Endothelial cell of hepatic sinusoid (primary cell): ENCODE measurements at regions not wholly inside any gene's neighbourhood (a gene's known extent, or its start where the extent isn't known, plus 50 kb on each side); places are given as distances from the start of the nearest gene placed in this dataset.

Experiments used
- in situ Hi-C: cut with HindIII; loops from 2 replicates; pipeline ENCODE4 v1.10.0; 2017; ENCODE audit warnings: low sequenced_read_pairs

DNA sequence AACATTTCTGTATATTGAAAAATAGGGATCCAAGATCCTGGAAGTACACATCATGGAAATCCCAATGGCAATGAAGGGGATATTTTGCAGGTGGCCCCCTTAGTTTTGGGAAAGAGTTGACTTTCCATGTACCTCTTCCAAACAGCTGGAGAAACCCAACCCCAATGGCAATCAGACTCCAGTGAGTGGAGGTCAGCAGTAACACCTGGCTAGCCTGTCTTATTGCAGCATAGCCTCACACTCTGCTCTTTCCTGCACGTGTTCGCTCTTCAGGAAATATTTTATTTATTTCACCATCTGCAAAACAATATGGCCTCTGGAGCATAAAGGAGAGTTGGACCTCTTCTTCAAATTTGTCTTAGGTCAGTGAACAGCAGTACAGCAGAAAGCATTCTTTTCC is 340.0 kb upstream of the NRP1 start:
- in situ Hi-C loops: no loop called here

DNA sequence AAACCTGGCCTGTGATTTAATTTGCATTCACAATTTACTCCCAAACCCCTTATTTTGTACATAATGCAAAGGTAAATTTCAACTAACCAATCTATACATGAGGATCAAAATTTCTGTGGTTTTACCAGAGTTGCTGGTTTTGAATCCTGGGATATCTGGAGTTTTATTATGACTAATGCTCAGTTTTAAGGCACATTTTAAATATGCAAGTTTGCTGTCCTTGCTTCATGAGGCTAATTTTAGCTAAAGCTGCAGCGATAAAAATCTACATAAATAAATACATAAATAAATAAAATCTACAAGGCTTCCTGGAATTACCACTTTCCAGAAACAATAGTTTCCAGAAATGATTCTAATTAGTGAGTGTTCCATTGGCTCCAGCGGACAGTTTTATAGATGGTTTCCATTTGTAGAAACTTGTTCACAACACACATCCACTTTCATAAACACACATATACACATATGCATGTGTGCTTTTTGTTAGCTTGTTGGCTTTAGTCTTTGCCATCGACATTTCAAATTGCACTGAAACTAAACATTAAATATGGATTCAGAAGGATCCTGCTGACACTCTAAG is 339.5 kb upstream of the NRP1 start:
- in situ Hi-C loops: no loop called here

DNA sequence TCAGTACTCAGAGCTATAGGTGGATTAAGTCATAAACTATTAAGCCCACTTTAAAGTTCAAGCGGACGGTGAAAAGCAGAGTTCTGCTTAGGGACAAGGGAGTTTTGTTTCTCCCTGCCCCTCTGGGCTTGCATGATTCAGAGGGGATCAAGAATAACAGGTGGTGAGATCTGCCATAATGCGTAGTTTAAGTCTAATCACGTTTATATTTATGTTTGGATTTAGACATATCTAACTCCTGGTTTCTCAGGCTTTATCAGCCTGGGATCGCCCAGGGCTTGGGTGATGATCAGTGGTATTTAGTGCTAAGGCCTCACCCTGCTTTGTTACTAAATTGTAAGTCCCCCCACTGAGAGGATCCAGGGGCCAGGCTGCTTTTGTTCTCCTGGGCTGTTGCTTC is 335.4 kb upstream of the NRP1 start:
- in situ Hi-C loops: no loop called here

DNA sequence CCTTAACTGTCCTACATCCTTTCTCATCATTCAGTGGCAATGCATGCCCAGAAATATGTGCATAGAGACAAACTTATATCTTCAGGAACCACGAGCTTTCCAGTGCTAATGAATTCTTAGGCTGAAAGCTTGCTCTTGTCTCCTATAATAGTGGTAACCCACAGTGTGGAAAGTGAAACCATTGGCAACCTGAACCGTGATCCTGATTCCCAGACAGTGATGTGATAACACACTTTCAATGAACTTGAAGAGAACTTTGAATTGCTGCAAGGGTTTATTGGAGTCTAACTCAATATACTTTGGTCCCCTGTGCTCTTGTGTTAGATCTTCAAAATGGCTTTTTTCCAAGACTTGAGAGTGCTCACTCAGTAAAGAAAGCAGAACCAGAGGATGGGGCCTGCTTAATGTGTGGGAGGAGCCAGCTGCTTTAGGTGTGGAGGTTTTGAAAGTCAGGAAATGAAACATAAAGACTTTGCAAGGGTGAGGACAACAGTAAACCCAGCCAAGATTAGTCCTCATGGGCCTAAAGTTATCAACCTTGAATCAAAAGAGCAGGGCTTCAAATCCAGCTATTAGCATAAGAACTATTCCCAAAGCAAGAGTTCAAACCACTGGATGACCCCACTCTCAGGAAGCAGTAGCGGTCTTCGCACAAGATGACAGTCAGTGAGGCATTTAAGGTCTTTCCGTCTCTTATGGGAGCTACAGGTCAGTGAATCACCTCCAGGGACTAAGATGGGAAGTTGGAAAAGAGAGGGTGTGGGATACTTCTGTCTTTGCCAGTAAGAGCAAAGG is 332.4 kb upstream of the NRP1 start:
- in situ Hi-C loops: no loop called here

DNA sequence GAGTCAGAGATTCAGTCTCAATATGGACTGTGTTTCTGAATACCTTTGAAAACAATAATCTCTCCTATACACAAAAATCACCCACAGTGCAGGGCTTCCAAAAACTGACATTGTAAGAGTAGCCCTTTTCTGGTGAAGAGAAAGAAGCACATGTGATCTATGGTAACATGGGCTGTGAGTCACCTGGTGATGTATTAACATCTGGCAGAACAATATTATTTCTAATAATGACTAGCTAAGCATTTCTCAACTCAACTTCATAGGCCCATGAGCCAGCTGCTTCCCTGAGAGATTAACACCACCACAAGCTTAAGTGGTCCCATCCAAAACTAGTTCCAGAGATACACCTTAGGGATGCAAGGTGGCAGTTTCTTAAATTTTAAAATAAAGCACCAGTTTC is 331.0 kb upstream of the NRP1 start:
- in situ Hi-C loops: no loop called here

DNA sequence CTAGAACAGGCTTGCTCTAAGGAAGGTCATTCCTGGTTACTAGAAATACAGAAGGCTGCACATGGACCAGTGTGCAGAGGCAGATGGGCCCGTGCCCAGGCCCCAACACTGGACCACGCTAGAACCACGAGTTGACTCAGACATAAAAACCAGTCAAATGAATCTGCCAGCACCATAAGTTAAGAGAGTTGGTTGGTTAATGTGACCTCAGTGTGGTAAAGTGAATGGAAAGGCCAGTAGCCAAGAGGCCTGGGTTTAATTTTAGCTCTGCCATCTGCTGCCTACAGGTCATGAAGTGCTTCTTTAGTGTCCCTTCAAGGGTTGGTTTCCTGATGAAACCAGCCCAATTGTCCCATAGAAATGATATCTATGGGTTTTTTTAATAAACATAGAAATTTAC is 329.6 kb upstream of the NRP1 start:
- in situ Hi-C loops: no loop called here

DNA sequence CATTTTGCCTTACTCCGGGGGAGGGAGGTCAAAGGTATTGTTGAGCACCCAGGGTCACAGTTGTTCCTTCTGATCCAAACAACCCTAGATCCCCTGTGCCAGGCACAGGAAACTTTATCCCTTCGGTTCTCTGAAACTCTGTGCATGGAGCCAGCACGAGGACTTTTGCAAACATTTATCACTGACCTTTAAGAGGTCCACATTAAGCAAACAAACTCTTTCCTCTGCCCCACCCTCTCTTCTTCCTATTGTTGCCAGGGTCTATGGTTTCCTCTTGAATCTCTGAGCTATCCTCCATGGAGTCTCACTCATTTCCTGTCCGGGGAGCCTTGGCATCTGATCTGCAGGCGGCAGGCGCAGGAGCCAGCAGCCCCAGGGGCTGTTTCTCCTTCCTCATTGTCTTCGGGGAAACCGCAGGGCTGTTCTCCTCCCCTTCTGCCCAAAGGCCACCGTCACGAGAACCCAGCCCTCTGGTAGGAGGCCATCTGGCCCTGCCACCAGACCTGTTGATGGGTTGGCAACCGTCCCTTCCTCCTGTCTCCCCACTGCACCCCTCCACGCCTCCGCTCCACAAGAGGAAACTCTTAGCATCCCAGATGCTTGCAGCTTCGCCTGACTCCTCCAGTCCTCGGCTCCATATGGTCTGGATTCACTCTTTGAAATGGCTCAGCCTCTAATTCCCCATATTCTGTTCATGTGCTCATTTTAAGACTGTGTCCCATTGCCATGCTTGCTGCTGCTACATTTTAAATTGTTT is 327.3 kb upstream of the NRP1 start:
- in situ Hi-C loops: no loop called here

DNA sequence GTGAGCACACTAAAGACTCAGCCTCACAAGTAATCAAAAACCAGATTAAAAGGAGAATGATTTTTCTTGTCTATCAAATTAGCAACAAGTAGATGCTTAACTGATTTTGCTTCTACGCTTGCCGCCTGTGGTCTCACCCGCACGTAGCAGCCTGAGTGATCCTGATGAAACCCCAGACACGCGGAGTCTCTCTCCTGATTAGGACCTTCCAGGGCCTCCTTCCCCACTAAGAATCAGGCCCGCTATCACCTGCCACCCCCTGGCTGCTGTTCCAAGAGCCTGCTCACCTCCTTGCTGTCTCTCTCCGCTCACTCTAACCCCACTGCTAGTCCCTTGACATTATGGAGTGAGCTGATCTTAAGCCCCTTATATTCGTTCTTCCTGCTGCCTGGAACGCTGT is 325.9 kb upstream of the NRP1 start:
- in situ Hi-C loops: no loop called here

DNA sequence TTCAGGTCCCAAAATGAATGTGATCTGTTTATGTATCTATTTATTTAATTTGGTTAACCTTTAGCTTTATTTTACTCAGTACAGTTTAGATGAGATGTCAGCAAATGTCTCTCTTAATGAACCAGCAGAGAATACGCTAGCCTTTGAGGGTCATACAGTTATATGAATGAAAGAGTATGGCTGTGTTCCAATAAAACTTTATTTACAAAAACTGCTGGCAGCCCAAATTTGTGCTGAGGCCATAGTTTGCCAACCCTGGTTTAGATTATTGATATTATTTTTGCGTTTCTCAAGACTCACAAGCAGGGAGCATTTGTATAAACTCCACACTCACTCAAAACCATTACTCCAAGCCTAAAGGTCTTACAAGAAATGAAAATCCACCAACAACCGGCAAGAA is 323.4 kb upstream of the NRP1 start:
- in situ Hi-C loops: no loop called here

DNA sequence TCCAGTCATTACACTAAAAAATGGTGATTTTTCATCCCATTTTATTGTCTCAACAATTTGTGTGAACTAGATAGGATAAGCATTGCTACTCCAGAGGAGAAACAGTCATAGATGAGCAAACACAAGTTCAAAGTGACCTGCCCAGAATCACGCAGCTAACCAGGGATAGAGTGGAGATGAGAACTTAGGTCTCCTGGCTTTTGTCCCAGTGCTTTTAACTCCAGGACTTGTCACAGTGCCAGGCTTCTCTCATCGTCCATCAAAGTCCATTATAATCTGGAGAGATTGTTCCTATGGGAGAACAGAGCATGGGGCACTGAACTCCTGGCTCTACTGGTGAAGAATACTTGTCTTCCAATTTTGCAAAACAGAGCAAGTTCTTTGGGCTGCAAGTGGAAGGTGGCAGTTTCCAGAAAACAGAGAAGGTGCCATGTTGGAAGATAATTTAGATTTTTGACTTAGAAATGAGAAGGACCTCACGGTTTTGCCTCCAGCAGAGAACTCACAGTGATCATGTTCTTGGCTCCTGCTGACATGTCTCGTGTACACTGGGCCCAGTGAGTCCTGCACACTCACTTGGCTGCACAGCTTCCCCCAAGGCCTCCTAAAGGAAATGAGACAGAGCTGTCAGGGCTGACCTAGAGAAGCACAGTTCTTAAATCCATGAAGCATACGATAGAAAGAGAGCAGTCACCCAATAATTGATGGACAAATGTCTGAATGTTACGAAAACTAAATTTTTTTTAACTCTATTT is 322.9 kb upstream of the NRP1 start:
- in situ Hi-C loops: no loop called here

DNA sequence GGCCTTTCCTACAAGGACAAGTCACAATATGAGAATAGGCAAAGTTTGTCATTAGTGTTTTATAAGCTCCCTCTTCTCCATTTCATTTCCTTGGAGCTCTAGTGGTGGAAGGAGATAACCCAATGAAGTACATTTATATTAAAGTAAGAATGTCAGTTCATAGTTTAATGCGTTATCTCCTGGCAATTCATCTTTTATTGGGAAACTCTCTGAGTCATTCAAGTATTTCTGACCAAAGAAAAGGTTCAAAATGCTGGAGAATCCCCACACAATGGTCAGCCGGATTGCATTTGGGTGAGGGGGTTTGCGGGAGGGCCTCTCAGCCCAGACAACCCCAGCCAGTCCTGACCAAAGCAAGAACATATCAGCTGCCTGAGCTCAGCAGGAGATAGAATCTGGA is 321.5 kb upstream of the NRP1 start:
- in situ Hi-C loops: no loop called here

DNA sequence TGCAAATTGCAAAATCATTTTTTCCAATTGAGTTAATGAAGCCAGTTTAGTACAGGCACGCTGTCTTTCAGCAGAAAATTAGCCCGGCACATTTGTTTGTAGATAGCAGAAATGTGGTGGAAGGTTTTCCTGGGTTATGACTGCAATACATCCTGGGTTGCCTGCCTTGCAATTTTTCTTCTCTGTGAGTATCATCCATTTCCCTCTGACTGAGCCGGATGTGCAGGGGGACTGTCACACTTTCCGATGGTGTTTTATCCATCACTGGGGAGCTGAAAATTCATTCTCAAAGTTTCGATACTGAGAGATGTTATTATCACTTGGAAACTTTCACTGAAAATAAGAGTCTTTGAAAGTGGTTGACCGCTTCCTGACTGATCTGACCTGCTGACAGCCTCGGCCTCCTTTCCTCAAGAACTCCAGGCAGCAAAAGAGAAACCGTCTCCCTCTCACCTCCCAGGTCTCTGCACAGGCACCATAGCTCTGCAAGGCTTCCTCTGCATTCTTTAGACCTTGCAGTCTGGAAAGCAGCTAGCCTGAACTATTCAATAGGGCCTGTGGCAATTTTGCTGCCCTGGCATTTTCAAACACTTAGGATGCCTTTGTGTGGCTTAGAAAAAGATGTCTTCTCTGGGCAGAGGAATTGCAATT is 320.8 kb upstream of the NRP1 start:
- in situ Hi-C loops: no loop called here

DNA sequence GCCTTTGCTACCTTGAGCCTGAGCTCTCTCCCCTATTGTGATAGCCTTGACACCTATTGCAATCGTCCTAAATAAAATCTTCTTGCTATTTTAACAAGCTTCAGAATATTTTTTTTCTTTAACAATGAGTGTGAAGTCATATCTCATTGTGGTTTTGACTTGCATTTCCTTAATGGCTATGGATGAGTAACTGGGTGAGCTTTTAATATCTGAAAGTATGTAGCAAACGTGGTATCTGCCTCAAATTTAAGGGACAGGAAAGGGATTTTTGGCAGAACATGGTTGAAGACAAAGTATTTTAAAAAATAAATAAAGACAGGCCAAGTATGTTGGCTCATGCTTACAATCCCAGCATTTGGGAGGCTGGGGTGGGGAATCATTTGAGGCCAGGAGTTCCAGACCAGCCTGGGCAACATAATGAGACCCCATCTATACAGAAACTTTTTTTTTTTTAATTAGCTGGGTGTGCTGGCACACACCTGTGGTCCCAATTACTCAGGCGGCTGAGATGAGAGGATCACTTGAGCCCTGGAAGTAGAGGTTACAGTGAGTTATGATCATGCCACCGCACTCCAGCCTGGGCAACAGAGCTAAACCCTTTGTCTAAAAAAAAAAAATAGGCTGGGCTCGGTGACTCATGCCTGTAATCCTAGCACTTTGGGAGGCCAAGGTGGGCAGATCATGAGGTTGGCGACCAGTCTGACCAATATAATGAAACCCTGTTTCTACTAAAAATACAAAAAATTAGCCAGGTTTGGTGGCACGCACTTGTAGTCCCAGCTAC is 319.3 kb upstream of the NRP1 start:
- in situ Hi-C loops: loop anchor here (5.0 kb wide), 1 partner anchor 84 kb away; no protein-coding TSS in a partner anchor

DNA sequence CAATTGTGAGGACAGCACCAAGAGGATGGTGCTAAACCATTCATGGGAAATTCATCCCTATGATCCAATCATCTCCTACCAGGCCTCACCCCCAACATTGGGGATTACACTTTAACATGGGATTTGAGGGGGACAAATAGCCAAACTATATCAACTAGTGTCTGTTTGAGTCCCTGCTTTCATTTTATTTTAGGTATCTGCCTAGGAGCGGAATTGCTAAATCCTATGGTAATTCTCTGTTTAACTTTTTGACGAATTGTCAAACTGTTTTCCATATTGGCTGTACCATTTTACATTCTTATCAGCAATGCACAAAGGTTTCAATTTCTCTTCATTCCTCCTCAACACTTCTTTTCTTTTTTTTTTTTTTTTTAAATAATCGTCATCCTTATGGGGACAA is 318.4 kb upstream of the NRP1 start:
- in situ Hi-C loops: loop anchor here (5.0 kb wide), 1 partner anchor 84 kb away; no protein-coding TSS in a partner anchor

DNA sequence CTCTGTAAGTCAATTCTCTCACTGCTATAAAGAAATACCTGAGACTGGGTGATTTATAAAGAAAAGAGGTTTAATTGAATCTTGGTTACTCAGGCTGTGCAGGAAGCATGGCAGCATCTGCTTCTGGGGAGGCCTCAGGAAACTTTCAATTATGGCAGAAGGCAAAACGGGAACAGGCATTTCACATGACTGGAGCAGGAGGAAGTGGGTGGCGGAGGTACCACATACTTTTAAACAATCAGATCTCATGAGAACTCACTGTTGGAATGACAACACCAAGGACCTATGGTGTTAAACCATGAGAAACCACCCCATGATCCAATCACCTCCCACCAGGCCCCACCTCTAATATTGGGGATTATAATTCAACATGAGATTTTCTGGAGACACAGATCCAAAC is 315.7 kb upstream of the NRP1 start:
- in situ Hi-C loops: loop anchor here (5.0 kb wide), 1 partner anchor 87 kb away; no protein-coding TSS in a partner anchor

DNA sequence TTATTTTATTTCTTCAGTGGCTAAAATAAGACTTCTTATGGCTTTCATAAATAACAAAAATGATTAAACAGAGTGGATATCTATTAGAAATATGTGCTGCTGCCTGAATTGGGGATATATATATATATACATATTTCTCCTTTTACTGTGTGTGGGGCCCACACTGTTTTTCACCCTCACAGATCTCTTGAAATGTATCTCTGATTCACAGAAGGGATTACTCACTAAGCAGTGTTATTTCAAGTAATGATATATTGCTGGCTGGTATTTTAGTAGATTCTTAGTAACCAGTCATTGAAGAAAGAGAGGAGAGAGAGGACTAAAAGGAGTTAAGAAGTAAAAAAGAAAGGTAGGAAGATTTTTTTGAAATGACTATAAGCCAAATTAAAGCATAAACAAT is 308.6 kb upstream of the NRP1 start:
- in situ Hi-C loops: no loop called here

DNA sequence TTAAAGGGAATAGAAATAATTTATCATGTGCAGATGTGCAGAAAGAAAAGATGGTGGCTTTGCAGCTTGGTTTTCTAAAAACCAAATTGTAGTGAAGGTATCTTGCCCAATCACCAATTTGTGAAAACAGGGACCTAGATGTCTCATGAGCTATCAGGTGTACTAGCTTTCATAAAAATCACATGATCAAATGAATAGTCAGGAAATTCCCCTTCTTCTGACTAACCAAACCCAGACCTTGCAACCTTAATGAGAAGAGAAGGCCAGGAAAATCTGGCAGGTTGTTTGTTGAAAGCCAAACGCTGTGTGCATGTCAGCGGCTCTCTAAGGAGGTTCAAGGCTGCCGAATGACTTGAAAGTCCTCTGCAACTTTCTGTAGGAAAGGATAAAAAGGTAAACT is 304.4 kb upstream of the NRP1 start:
- in situ Hi-C loops: no loop called here

DNA sequence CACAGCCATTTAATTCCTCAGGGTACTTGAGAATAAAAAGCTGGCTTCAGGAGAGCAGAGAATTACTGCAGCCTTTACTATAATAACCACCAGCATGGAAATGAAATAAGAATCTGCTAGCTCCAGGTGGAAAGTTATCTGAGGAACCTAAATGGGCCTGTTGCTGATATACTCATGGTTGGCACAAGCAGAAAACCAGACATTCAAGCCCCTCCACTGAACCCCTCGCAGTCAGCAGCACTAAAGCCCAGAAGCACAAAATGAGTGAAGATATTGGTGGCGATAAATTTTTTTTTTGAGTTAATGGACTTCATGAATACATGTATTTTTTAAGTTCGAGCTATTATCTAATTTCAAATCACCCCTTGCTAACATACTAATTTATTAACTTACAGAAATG is 303.9 kb upstream of the NRP1 start:
- in situ Hi-C loops: no loop called here

DNA sequence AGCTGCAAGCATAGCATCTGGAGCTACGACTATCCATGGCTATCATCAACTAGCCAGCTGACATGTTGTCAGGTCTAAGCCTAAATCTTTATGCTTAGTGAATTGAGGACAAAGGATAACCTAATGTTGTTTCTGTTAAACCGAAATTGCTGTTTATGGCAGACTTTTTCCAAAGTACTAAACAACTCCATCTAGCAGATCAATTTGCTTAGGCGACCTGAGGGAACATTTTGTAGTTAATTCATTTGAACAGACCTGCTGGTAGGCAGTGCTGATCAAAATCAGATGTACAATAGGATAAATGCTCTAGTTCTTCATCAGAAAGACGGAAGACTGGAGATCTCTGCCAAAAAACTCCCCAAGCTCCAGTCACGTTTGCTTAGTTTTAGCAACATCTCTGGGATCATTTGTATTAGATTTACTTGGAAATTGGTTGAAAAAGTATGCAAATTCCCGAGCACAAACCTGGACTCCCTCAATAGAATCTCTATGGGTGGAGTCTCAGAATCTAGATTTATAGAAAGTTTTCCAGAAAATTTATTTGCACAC is 301.6 kb upstream of the NRP1 start:
- in situ Hi-C loops: no loop called here

DNA sequence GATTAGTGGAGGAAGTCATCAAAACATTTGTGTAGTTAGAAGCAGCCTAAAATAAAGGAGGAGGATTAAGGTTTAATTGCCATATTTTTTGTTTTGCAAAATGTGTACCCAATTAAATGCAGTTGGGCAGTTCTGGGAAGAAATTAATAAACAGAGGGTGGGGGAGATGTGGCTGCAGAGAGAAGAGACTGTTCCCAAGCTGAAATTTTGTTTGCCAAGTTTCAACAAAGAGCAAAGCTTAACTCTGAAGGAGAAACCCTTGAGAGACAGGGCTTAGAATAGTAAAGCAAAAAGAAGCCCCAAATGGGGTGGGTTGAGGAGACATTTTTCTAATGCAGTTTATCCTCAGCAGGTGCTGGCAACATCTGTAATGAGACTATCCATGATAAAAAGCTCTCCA is 298.0 kb upstream of the NRP1 start:
- in situ Hi-C loops: no loop called here
